Endothelial cell of umbilical vein (primary cell): ENCODE measurements at regions not wholly inside any gene's neighbourhood (a gene's known extent, or its start where the extent isn't known, plus 50 kb on each side); places are given as distances from the start of the nearest gene placed in this dataset.

ENCODE experiments used
- EZH2 ChIP-seq: IDR thresholded peaks from 2 replicates; pipeline ENCODE4 v1.6.1; 2012; ENCODE audit warnings: borderline replicate concordance, low read depth, mild to moderate bottlenecking, moderate library complexity, low read length, inconsistent platforms; ENCODE audit not compliant: severe bottlenecking
- FOS ChIP-seq: IDR thresholded peaks from 2 replicates; pipeline ENCODE4 v1.6.1; 2011; ENCODE audit warnings: mild to moderate bottlenecking, low read length, moderate library complexity, borderline replicate concordance; ENCODE audit not compliant: insufficient read depth
- POLR2A ChIP-seq: IDR thresholded peaks from 2 replicates; pipeline ENCODE4 v1.6.1; 2012; ENCODE audit warnings: low read depth, mild to moderate bottlenecking, control low read depth, low read length
- POLR2AphosphoS5 ChIP-seq: IDR thresholded peaks from 2 replicates; pipeline ENCODE4 v1.6.1; 2012; ENCODE audit warnings: low read depth, mild to moderate bottlenecking, control low read depth, low read length, moderate library complexity; ENCODE audit not compliant: insufficient read depth
- TF ChIP-seq, protein P1 (sequence below), 2 donors: IDR thresholded peaks; 1 replicate in 1 of 2; 2 replicates in 1 of 2; pipeline ENCODE4 v1.5.1; 2011; ENCODE audit warnings: low read length in 2 of 2, mild to moderate bottlenecking in 2 of 2, moderate library complexity in 2 of 2, control low read depth in 1 of 2, inconsistent platforms in 1 of 2, low read depth in 1 of 2; ENCODE audit not compliant: insufficient read depth in 1 of 2; ENCODE audit errors: extremely low read depth in 1 of 2
- TF ChIP-seq, protein P2 (sequence below): IDR thresholded peaks from 2 replicates; pipeline ENCODE4 v1.6.1; 2011; ENCODE audit not compliant: insufficient read depth, insufficient read length

DNA sequence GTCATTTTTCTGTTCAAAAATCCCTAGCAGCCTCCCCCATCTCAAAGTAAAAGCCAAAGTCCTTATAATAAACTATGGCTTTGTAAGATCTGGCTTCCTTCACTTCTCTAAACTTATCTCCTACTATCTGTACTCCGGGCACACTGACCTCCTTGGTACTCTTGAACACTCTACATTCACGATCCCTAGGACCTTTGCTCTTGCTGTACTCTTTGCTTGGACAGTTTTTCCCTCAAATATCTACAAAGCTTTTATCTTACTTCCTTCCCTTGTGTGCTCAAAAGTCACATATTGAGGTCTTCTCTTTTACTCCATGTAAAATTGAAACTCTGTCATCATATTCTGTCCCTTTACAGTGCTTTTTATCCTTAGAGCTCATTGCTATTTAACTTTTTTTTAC lies 616.6 kb downstream of the IRS1 start:
- TF ChIP-seq, protein P1, sequence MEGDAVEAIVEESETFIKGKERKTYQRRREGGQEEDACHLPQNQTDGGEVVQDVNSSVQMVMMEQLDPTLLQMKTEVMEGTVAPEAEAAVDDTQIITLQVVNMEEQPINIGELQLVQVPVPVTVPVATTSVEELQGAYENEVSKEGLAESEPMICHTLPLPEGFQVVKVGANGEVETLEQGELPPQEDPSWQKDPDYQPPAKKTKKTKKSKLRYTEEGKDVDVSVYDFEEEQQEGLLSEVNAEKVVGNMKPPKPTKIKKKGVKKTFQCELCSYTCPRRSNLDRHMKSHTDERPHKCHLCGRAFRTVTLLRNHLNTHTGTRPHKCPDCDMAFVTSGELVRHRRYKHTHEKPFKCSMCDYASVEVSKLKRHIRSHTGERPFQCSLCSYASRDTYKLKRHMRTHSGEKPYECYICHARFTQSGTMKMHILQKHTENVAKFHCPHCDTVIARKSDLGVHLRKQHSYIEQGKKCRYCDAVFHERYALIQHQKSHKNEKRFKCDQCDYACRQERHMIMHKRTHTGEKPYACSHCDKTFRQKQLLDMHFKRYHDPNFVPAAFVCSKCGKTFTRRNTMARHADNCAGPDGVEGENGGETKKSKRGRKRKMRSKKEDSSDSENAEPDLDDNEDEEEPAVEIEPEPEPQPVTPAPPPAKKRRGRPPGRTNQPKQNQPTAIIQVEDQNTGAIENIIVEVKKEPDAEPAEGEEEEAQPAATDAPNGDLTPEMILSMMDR (IDR thresholded peaks at IDR 0.05; ENCODE audit: extremely low read depth in 1 of 2, insufficient read depth in 1 of 2, low read depth in 1 of 2, low read length in 2 of 2), result no peak
- TF ChIP-seq POLR2A (no peak), POLR2AphosphoS5 (no peak), EZH2 (no peak), FOS (no peak)
- TF ChIP-seq, protein P2, sequence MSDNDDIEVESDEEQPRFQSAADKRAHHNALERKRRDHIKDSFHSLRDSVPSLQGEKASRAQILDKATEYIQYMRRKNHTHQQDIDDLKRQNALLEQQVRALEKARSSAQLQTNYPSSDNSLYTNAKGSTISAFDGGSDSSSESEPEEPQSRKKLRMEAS, result no peak
